HG03460 (cell line): ENCODE measurements at regions not wholly inside any gene's neighbourhood (a gene's known extent, or its start where the extent isn't known, plus 50 kb on each side); places are given as distances from the start of the nearest gene placed in this dataset.
"Not testable (repeated sequence)": the region's sequence is repeated elsewhere in the genome, so short reads cannot be mapped to it uniquely, and the experiment has no call there.

ENCODE experiments used
- ATAC-seq: cut with Tn5 transposase; IDR thresholded peaks from one replicate; pipeline ENCODE4 v1.9.1; 2021; ENCODE audit not compliant: unreplicated experiment

GRCh38 chr1:58204284-58204683 is 342.2 kb downstream of the OMA1 start:
- no peak for ATAC-seq

DNA sequence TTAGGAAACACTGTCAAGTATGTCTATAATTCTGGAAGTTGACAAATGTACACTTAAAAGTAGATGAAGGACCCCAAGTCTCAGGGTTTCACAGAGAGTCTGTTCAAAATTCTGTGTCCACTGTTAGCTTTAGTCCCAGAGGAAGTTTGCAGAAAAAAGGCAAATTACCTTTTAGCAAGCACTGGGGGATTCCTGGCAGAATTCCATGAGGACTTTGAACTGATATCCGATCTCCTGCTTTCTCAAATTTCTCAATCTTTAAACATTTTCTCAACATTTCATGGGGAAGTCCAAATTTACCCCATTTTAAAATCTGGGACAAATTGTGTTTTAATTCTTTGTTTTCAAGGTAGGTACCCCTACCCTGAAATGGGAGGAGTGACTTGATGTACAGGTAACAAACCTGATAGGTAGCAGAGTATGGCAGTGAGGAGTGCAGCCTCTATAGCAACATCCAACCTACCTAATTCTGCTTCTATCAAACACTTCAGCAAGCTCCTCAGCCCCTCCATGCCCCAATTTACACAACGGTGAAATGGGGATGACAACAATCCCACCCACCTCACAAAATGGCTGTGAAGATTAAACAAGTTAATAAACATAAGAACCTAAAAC is 344.9 kb downstream of the OMA1 start:
- ATAC-seq = no peak

DNA sequence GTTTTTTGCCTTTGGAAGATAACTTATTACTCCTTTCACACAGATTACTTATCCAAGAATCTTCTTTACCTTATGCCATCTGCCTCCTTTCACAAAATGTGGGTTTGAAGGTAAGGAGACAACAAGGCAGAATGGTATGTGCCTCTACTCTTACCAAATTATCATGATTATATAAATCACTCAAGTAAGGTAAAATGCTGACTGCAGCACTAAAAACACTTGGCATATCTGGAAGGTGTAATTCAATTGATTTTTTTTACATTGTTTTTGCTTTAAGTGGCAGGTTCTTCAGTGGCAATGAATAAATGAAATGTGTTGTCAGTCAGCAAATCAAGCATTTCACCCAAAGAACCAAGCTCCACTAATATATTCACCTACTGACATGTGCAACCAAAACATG is 346.1 kb downstream of the OMA1 start:
- ATAC-seq = no peak

DNA sequence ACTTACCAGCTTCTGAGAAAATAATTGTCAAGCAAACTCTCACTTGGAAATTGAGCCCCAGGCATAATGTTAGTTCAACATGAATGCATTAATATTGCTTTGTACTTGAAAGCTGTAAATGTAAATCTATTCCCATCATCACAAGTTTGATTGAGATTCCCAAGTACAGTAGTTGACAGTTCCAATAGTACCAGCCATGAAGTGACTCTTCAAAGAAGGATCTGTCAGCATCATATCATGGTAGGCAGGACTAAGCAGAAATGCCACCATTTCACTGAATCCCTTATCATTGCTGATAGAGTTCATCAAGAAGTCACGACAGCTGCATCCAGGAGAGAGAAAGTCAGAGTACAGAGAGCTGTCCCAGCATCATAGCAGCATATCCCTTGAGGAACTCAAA is 348.7 kb downstream of the OMA1 start:
- ATAC-seq = no peak

DNA sequence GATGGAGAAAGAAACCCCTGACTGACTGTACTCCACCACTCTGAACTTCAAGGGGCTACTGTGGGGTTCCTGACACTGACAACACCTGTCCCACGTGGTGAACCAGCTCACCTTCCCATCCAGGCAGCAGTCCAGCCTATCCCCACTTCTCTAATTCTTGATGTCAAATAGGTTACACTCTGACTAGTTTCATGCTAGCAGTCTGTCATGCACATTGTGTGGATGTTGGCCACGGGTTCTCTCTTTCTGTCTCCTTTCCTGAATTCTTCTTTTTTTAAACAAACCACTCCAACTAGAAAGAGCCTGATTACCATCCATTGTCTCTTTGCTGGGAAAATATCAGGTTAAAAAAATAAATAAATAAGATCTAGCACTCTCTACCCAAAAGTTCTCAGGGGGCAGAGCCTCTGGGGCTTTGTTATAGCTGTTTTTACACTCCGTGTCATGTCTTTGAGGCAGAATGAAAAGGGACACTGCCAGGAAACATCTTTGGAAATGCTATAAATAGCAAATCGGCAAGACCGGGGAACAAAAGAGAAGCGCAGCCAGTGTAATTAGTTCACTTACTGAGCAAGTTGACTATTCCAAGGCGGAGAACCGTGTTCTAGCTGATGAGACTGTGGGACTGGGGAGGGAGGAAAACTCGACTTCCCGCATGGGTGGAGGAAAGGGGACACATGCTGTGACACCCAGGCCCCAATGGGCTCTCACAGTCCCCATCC is 356.1 kb downstream of the OMA1 start:
- ATAC-seq = no peak

GRCh38 chr1:58189453-58189852 is 357.1 kb downstream of the OMA1 start:
- no peak for ATAC-seq

- ATAC-seq = no peak
These were observed 363.2 kb downstream of the OMA1 start for GRCh38 chr1:58183286-58183685.

GRCh38 chr1:58180537-58180936 is 366.0 kb downstream of the OMA1 start:
- ATAC-seq = no peak

- not testable (repeated sequence) for ATAC-seq
These were observed 377.4 kb downstream of the OMA1 start for GRCh38 chr1:58169160-58169559.

DNA sequence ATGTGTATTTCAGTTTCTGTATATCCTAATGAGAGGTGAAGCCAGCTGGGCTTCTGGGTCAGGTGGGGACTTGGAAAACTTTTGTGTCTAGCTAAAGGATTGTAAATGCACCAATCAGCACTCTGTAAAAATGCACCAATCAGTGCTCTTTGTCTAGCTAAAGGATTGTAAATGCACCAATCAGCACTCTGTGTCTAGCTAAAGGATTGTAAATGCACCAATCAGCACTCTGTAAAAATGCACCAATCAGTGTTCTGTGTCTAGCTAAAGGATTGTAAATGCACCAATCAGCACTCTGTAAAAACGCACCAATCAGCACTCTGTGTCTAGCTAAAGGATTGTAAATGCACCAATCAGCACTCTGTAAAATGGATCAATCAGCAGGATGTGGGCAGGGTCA is 379.4 kb downstream of the OMA1 start:
- not testable (repeated sequence) for ATAC-seq

DNA sequence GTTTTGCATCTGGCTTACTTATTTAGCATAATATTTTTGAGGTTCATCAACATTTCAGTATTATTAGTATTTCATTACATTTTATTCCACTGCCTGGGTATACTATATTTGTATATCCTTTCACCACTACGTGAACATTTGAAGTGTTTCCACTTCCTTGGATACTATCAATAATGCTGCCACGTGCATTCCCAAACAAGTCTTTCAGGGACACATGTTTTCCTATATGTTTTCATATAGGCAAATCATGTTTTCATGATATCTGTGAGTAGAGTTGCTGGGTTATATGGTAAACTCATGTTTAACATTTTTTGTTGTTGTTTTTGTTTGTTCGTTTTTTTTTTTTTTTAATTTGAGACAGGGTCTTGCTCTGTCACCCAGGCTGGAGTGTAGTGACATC is 380.1 kb downstream of the OMA1 start:
- ATAC-seq = no peak

GRCh38 chr1:58165073-58165472 is 381.5 kb downstream of the OMA1 start:
- no peak for ATAC-seq

DNA sequence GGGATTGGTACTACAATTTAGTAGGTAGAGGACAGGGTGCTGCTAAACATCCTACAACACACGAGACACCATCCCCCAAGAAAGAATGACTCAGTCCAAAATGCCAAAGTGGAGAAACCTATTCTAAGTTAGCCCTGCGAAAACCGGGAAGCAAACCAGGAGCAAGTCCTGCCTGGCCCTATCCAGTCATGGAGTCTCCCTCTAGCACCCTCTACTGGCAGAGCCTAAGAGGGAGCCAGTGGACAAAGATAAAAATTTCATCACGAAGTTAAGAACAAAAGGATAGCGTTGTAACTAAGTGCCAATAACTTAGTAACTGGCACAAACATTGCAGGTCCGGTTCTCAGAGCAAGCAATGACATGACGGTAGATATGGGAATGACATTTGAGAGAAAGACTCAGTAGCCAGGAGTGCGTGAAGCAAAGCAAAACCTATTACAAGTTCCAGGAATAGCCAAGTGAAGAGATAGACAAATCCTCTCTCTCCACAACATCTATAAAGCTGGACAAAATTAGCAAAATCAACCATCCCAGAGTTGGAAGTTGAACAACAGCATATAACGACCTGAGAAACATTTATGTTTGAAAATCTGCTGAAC is 383.5 kb downstream of the OMA1 start:
- ATAC-seq = no peak

DNA sequence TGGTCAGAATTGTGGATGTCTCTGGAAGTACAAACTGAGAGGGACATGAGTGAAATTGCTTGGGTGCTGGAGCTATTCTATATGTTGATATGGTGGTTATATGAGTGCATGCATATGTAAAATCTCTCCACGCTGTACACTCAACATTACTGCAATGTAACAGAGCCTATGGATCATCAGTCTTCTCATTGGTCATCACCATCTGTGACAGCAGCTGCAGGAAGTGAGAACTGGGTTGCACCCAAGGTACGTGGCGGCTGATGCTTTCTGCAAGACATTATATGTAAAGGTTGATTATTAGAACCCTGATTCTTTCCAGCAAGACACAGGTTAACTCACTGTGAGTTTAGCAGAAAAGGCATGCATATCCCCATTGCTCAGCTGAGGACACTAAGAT is 387.1 kb downstream of the OMA1 start:
- ATAC-seq = no peak

DNA sequence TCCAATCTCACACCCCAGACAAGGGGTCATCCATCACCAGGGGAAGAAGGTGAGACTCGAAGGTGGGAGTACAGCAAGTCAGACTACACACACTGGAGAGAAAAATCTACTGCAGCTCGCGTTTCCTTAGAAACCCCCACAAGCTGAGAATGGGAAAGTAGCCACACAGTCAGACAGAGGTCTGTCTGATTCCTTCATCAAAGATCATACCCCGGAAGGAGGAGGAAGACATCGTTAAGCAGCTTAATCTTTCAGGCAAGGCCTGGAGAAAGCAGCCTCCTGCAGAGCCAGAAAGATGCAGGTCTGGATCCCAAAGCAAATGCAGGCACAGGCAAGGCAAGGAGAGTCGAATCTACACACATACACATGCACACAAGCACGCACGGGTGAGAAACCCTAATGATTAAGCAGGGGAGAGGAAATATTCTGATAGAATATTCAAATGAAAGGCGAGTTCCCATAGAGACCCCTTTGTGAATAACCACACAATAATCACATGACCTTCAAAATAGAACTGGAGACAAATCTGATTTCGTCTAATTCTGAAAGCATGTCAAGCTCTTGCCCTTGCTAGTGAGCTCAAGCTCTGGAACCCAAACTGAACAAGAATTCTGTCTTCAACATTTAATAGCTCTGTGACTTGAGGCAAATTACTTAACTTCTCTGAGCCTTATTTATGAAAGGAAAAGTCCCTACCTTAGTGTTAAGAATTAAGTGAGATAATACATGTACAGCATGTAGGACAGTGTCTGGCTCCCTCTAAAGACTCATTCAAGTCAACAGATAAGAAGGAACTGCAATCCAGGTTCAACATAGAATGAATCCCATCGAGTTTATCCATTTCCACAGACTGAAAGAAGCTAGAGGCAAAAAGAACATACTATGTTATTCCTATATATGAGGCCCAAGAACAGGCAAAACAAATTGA is 387.8 kb downstream of the OMA1 start:
- no peak for ATAC-seq

DNA sequence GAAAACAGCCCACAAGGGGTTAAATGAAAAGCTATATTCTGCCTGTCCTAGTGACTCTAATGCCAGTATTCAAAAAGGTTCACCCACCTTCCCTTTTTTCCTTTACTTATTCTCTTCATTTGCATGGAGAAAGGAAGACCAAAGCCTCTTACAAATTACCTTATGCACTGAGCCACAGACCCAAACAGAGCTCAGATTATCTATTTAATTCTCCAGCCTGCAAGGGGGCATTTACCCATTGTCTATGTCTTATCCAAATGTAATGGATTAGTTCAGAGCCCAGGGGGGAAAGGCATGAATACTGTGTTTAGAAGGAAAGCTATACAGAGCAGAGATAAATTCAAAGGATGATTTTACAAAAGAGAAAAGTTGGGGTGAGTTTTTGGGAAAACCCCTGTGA is 388.5 kb downstream of the OMA1 start:
- no peak for ATAC-seq

DNA sequence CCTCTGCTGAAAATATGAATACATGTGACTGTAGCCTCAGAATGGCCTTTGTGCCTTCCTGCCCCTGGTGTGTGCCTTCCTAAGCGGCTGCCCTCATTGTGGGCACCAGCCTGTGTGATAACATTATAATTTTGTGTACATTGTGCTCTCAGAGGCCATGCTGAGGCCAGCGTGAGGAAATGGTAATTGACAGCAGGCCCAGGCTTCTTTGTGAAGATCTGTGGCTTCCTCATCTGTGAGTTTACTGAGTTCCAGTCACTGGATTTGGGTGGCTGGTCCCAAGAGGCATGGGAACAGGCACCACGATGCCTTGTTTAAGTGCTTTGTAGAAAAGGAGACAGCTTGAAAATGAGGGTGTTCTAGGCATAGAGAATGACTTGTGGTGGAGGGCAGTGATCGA is 389.3 kb downstream of the OMA1 start:
- no peak for ATAC-seq

- no peak for ATAC-seq
These were observed 389.7 kb downstream of the OMA1 start for GRCh38 chr1:58156831-58157230.

- ATAC-seq = peak; percentile 75
These were observed 390.4 kb downstream of the OMA1 start for GRCh38 chr1:58156124-58156468.

DNA sequence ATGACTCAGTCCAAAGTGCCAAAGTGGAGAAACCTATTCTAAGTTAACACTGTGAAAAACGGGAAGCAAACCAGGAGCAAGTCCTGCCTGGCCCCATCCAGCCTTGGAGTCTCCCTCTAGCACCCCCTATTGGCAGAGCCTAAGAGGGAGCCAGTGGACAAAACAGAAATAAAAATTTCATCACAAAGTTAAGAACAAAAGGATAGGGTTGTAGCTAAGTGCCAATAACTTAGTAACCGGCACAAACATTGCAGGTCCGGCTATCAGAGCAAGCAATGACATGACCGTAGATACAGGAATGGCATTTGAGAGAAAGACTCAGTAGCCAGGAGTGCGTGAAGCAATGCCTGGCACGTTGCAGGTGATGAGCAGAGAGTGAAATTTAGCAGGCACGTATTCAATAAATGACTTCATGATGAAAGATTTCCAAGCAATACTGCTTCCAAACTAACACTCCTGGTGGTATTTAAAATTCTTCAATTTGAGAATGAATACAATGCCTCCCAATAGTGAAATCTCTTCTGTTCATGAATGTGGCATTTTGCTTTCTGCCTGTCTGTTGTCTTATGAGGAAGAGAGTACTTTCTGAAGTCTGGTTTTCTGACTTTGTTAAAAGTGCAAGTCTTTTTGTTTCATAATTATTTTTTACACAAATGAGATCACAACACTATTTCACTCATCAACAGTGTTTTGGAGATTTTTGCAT is 391.0 kb downstream of the OMA1 start:
- peak; percentile 35 for ATAC-seq

DNA sequence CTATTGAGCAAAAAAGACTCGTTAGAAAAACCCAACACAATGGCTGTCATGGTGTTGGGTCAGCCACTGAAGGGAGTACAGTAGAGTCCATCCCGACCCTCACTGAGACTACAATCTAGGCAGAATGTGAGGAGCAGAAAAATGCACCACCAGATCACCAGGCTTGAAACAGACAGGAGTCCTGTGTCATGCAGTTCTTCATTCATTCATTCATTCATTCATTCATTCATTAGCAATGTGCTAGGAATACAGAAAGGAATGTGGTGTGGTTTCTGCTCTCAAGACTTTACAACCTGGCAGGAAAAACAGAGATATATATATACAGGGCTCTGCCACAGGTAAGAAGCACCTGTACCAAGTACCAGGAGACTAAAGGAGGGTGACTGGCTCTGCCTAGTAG is 392.3 kb downstream of the OMA1 start:
- ATAC-seq = no peak
